Panc1 (cell line): ENCODE measurements at regions not wholly inside any gene's neighbourhood (a gene's known extent, or its start where the extent isn't known, plus 50 kb on each side); places are given as distances from the start of the nearest gene placed in this dataset.

ENCODE experiments used
- ATAC-seq: fragments of 200-7000 bp; cut with Tn5 transposase; 2 replicates; pipeline ENCODE4 v1.9.1; 2020; ENCODE audit warnings: mild to moderate bottlenecking, moderate library complexity
- BruUV-seq: library from RNA; stranded (reverse); fragments of 400-500 nt; replicated peaks from 2 replicates; lab custom pipeline; 2021; lab: Mats Ljungman, UMichigan
- CTCF ChIA-PET: fragments of 300-600 bp; sonication (Branson Sonifier 250); formaldehyde crosslinking; loops from one replicate; lab custom pipeline; 2022; ENCODE audit warnings: antibody characterized with exemption; lab: Charles Lee
- POLR2A ChIA-PET: fragments of 300-600 bp; sonication (Branson Sonifier 250); formaldehyde crosslinking; loops from one replicate; lab custom pipeline; 2022; ENCODE audit warnings: antibody characterized with exemption; lab: Charles Lee
- DNase-seq: peaks from one replicate; pipeline ENCODE4 v3.0.0-alpha.2; 2010; ENCODE audit warnings: low read depth, low spot score
- H3K27ac ChIP-seq: 2 replicates; pipeline ENCODE4 v1.5.1; 2011; ENCODE audit warnings: mild to moderate bottlenecking, low read length, inconsistent platforms
- H3K27me3 ChIP-seq: fragments of 200-500 bp; sonication (Bioruptor generic); 2 replicates; pipeline ENCODE4 v1.6.0; 2014; ENCODE audit warnings: low read length, inconsistent platforms; ENCODE audit not compliant: control insufficient read depth, insufficient read depth
- H3K36me3 ChIP-seq: fragments of 200-500 bp; sonication (Bioruptor generic); 2 replicates; pipeline ENCODE4 v1.5.1; 2014; ENCODE audit warnings: inconsistent platforms, mild to moderate bottlenecking, low read length, moderate library complexity; ENCODE audit not compliant: control insufficient read depth, insufficient read depth
- H3K4me1 ChIP-seq: 2 replicates; pipeline ENCODE4 v1.5.1; 2011; ENCODE audit warnings: inconsistent platforms, mild to moderate bottlenecking, low read length, moderate library complexity; ENCODE audit not compliant: control insufficient read depth, insufficient read depth
- H3K4me3 ChIP-seq, 2 experiments: 2 replicates each; pipeline ENCODE4 v1.5.1; 2011 to 2012; ENCODE audit warnings: low read depth in 2 of 2, low read length in 2 of 2, mild to moderate bottlenecking in 2 of 2, inconsistent platforms in 1 of 2, moderate library complexity in 1 of 2
- H3K9me3 ChIP-seq: fragments of 200-500 bp; sonication (Bioruptor generic); 2 replicates; pipeline ENCODE4 v1.5.1; 2014; ENCODE audit warnings: low read depth, mild to moderate bottlenecking, inconsistent platforms, low read length, moderate library complexity; ENCODE audit not compliant: control insufficient read depth, insufficient read depth
- POLR2AphosphoS5 ChIP-seq: IDR thresholded peaks from 2 replicates; pipeline ENCODE4 v1.6.1; 2012; ENCODE audit warnings: mild to moderate bottlenecking, low read depth, low read length, moderate library complexity
- REST ChIP-seq, 2 experiments: IDR thresholded peaks; 2 replicates each; pipeline ENCODE4 v1.6.1; 2011 to 2012; ENCODE audit warnings: low read depth in 2 of 2, control low read depth in 1 of 2, low read length in 1 of 2, mild to moderate bottlenecking in 1 of 2, moderate library complexity in 1 of 2; ENCODE audit not compliant: insufficient read depth in 1 of 2
- SIN3A ChIP-seq: IDR thresholded peaks from 2 replicates; pipeline ENCODE4 v1.6.1; 2012; ENCODE audit warnings: low read depth, mild to moderate bottlenecking, low read length, moderate library complexity, borderline replicate concordance; ENCODE audit not compliant: insufficient read depth
- TCF7L2 ChIP-seq: IDR thresholded peaks from 2 replicates; pipeline ENCODE4 v1.6.1; 2011; ENCODE audit warnings: mild to moderate bottlenecking, low read depth, low read length, inconsistent platforms
- in situ Hi-C: cut with HindIII; loops from 2 replicates; pipeline ENCODE4 v1.10.0; 2016; ENCODE audit warnings: low sequenced_read_pairs, low pct_unique_long_range_greater_than_20kb
- intact Hi-C: fragments of 100-400 bp; cut with micrococcal nuclease; formaldehyde crosslinking; loops from one replicate; pipeline ENCODE4 v1.10.0; 2022; ENCODE audit not compliant: unreplicated experiment
- TF ChIP-seq, protein P1 (sequence below): fragments of 450-650 bp; IDR thresholded peaks from 2 replicates; pipeline ENCODE4 v1.5.1; 2017; ENCODE audit warnings: mild to moderate bottlenecking

DNA sequence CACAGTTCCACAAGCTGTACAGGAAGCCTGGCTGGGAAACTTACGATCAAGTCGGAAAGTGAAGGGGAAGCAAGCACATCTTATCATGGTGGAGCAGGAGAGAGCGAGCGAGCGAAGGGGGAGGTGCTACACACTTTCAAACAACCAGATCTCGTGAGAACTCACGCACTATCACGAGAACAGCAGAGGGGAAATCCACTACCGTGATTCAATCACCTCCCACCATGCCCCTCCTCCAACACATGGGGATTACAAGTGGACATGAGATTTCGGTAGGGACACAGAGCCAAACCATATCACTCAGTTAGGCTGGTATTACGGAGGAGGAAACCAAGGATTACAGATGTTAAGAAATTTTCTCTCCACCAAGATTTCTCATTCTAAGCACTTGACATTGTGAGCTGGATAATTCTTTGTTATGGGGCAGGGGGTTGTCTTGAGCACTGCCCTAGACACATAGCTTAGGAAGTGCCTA lies 262.0 kb upstream of the G2E3 start:
- Histone ChIP-seq H3K4me1 (no peaks in the 10 kb centered on the region), H3K27me3 (no peaks in the 10 kb centered on the region), H3K4me3 (no peak overlapping the region), H3K36me3 (no peaks in the 10 kb centered on the region), H3K9me3 (no peaks in the 10 kb centered on the region), H3K27ac (no peak overlapping the region)
- POLR2A ChIA-PET = no interaction called here
- in situ Hi-C loops (no loop called here), intact Hi-C loops (no loop called here)
- CTCF ChIA-PET = no interaction called here
- TF ChIP-seq POLR2AphosphoS5 (no peak), REST (IDR thresholded peaks at IDR 0.05; ENCODE audit: insufficient read depth in 1 of 2, low read depth in 2 of 2, low read length in 1 of 2) (no peak), SIN3A (no peak), TCF7L2 (no peak)
- TF ChIP-seq, protein P1, sequence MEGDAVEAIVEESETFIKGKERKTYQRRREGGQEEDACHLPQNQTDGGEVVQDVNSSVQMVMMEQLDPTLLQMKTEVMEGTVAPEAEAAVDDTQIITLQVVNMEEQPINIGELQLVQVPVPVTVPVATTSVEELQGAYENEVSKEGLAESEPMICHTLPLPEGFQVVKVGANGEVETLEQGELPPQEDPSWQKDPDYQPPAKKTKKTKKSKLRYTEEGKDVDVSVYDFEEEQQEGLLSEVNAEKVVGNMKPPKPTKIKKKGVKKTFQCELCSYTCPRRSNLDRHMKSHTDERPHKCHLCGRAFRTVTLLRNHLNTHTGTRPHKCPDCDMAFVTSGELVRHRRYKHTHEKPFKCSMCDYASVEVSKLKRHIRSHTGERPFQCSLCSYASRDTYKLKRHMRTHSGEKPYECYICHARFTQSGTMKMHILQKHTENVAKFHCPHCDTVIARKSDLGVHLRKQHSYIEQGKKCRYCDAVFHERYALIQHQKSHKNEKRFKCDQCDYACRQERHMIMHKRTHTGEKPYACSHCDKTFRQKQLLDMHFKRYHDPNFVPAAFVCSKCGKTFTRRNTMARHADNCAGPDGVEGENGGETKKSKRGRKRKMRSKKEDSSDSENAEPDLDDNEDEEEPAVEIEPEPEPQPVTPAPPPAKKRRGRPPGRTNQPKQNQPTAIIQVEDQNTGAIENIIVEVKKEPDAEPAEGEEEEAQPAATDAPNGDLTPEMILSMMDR = no peak
- BruUV-seq = no TSS peak
- no peak for DNase-seq
- no peak for ATAC-seq

DNA sequence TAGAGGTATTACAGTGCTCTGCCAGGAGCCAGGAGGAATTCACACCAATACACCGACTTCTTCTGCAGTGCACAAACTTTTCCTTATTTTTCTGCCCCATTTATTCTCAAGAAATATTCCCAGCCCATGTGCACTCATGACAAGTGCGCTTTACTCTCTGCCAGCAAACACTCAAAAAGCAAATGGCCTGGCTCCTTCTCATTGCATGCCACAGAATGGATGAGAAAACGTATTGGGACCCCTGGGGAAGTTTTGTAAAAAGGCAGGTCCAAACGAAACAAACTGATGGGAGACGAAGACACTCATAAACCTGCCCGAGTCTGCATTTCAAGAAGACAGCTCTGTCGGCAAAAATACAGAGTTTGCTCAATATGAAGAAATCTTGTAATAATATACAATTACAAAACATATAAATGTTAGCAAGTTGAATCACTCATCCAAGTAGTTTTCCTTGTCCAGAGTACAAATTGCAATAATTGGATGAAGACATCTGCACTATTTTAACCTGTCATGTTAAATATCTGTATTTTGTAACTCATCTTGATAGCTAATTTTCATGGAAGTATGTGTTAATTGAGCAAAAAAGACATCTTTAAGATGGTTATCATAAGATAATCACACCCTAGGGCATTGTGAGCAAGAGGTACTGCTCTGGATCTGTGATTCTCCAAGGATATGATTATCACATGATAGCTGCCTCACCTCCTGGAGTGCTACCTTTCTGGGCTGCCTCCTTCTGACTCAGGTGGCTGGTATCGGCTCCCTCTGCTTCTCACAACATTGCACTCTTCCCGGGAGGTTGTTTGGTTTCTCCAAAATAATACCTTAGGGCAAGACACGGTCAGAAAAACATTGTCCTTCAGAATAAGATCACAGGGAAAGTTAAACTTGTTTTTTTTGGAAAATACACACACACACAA lies 260.8 kb upstream of the G2E3 start:
- Histone ChIP-seq H3K4me1 (no peaks in the 10 kb centered on the region), H3K27ac (no peak overlapping the region), H3K36me3 (no peaks in the 10 kb centered on the region), H3K4me3 (no peak overlapping the region), H3K27me3 (no peaks in the 10 kb centered on the region), H3K9me3 (no peaks in the 10 kb centered on the region)
- POLR2A ChIA-PET = no interaction called here
- intact Hi-C loops (no loop called here), in situ Hi-C loops (no loop called here)
- DNase-seq (no peak), ATAC-seq (no peak)
- BruUV-seq = no TSS peak
- CTCF ChIA-PET = no interaction called here
- TF ChIP-seq, protein P1 = no peak
- TF ChIP-seq SIN3A (no peak), POLR2AphosphoS5 (no peak), REST (IDR thresholded peaks at IDR 0.05; ENCODE audit: insufficient read depth in 1 of 2, low read depth in 2 of 2, low read length in 1 of 2) (no peak), TCF7L2 (no peak)
